PC-9 (cell line): ENCODE measurements at regions not wholly inside any gene's neighbourhood (a gene's known extent, or its start where the extent isn't known, plus 50 kb on each side); places are given as distances from the start of the nearest gene placed in this dataset.

ENCODE experiments used
- BruUV-seq: library from RNA; stranded (reverse); fragments of 400-500 nt; replicated peaks from 2 replicates; lab custom pipeline; 2021; lab: Mats Ljungman, UMichigan
- CTCF ChIA-PET: fragments of 300-600 bp; sonication (Branson Sonifier 250); formaldehyde crosslinking; loops from one replicate; lab custom pipeline; 2022; ENCODE audit warnings: antibody characterized with exemption; lab: Charles Lee
- POLR2A ChIA-PET: fragments of 300-600 bp; sonication (Branson Sonifier 250); formaldehyde crosslinking; loops from one replicate; lab custom pipeline; 2022; ENCODE audit warnings: antibody characterized with exemption; ENCODE audit not compliant: unreplicated experiment; lab: Charles Lee
- DNase-seq, 2 experiments: peaks; one replicate each; pipeline versions ENCODE4 v3.0.0 to v3.0.0-alpha.2; 2015 to 2022; ENCODE audit warnings: mixed read lengths in 1 of 2
- H2AFZ ChIP-seq: fragments of 200-600 bp; sonication (generic); 2 replicates; pipeline ENCODE4 v1.8.1; 2017; ENCODE audit warnings: antibody characterized with exemption
- H3F3A ChIP-seq: fragments of 200-600 bp; sonication (generic); 2 replicates; pipeline ENCODE4 v1.8.1; 2017; ENCODE audit warnings: antibody characterized with exemption, mild to moderate bottlenecking, low read depth; ENCODE audit not compliant: insufficient read depth
- H3K27ac ChIP-seq: fragments of 200-600 bp; sonication (generic); 2 replicates; pipeline ENCODE4 v1.6.1; 2016; ENCODE audit warnings: mixed run types
- H3K27me3 ChIP-seq: fragments of 200-600 bp; sonication (generic); 2 replicates; pipeline ENCODE4 v1.6.1; 2016; ENCODE audit warnings: low read depth, mixed run types; ENCODE audit not compliant: insufficient read depth
- H3K36me3 ChIP-seq: fragments of 200-600 bp; sonication (generic); 2 replicates; pipeline ENCODE4 v1.6.1; 2016; ENCODE audit warnings: low read depth, mixed run types
- H3K4me1 ChIP-seq: fragments of 200-600 bp; sonication (generic); replicated peaks from 2 replicates; pipeline ENCODE4 v1.6.1; 2016; ENCODE audit warnings: mixed run types; ENCODE audit not compliant: insufficient read depth
- H3K4me2 ChIP-seq: fragments of 200-600 bp; sonication (generic); 2 replicates; pipeline ENCODE4 v1.6.1; 2017; ENCODE audit warnings: mixed run types
- H3K4me3 ChIP-seq: fragments of 200-600 bp; sonication (generic); 2 replicates; pipeline ENCODE4 v1.6.1; 2016; ENCODE audit warnings: mixed run types
- H3K79me2 ChIP-seq: fragments of 200-600 bp; sonication (generic); 2 replicates; pipeline ENCODE4 v1.6.1; 2017; ENCODE audit warnings: low read depth, mixed run types
- H3K9me2 ChIP-seq: fragments of 200-600 bp; sonication (generic); 2 replicates; pipeline ENCODE4 v1.8.1; 2017; ENCODE audit warnings: mild to moderate bottlenecking; ENCODE audit not compliant: insufficient read depth
- H3K9me3 ChIP-seq: fragments of 200-600 bp; sonication (generic); 2 replicates; pipeline ENCODE4 v1.8.1; 2016; ENCODE audit warnings: low read depth; ENCODE audit not compliant: insufficient read depth
- H4K20me1 ChIP-seq: fragments of 200-600 bp; sonication (generic); 2 replicates; pipeline ENCODE4 v1.8.1; 2017; ENCODE audit not compliant: insufficient read depth
- CTCF ChIP-seq: fragments of 200-600 bp; sonication (generic); conservative IDR thresholded peaks from 2 replicates; pipeline ENCODE4 v1.6.1; 2017; ENCODE audit warnings: mixed run types, antibody characterized with exemption, mild to moderate bottlenecking, moderate library complexity
- EZH2 ChIP-seq: fragments of 200-600 bp; sonication (generic); IDR thresholded peaks from 2 replicates; pipeline ENCODE4 v1.8.0; 2017; ENCODE audit warnings: antibody characterized with exemption, low read depth
- intact Hi-C: fragments of 100-400 bp; cut with micrococcal nuclease; formaldehyde crosslinking; loops from one replicate; pipeline ENCODE4 v1.10.0; 2022; ENCODE audit not compliant: unreplicated experiment

- no peak overlapping the region for H3K27ac ChIP-seq
- ChIA-PET CTCF (no interaction called here), POLR2A (no interaction called here)
- H3K79me2 ChIP-seq = no peaks in the 10 kb centered on the region
- no peaks in the 10 kb centered on the region for H3K27me3 ChIP-seq
- no peaks in the 10 kb centered on the region for H3K36me3 ChIP-seq
- H3K4me2 ChIP-seq = no peak overlapping the region
- no peak for DNase-seq
- no peaks in the 10 kb centered on the region for H4K20me1 ChIP-seq
- no peak overlapping the region for H2AFZ ChIP-seq
- TF ChIP-seq EZH2 (no peak), CTCF (no peak)
- no peaks in the 10 kb centered on the region for H3K9me2 ChIP-seq
- H3K4me1 ChIP-seq = no peaks in the 10 kb centered on the region
- BruUV-seq = no TSS peak
- intact Hi-C loops = no loop called here
- H3K9me3 ChIP-seq = no peaks in the 10 kb centered on the region
- no peak overlapping the region for H3K4me3 ChIP-seq
- no peaks in the 10 kb centered on the region for H3F3A ChIP-seq
Measured at GRCh38 chr4:79495447-79495846, 87.4 kb upstream of the GK2 start.

GRCh38 chr4:79492148-79492547 lies 84.1 kb upstream of the GK2 start:
- no peaks in the 10 kb centered on the region for H3K9me3 ChIP-seq
- H3K4me1 ChIP-seq = no peaks in the 10 kb centered on the region
- H3K27ac ChIP-seq = no peak overlapping the region
- intact Hi-C loops = no loop called here
- H3F3A ChIP-seq = no peaks in the 10 kb centered on the region
- no peaks in the 10 kb centered on the region for H3K79me2 ChIP-seq
- H3K9me2 ChIP-seq = no peaks in the 10 kb centered on the region
- no peak overlapping the region for H2AFZ ChIP-seq
- no TSS peak for BruUV-seq
- H3K4me2 ChIP-seq = no peak overlapping the region
- no peaks in the 10 kb centered on the region for H4K20me1 ChIP-seq
- H3K36me3 ChIP-seq = no peaks in the 10 kb centered on the region
- no peaks in the 10 kb centered on the region for H3K27me3 ChIP-seq
- CTCF ChIA-PET = no interaction called here
- POLR2A ChIA-PET = no interaction called here
- DNase-seq = peak in 1 of 2 experiments; percentile 71
- no peak for TF ChIP-seq CTCF
- no peak for TF ChIP-seq EZH2
- no peak overlapping the region for H3K4me3 ChIP-seq

DNA sequence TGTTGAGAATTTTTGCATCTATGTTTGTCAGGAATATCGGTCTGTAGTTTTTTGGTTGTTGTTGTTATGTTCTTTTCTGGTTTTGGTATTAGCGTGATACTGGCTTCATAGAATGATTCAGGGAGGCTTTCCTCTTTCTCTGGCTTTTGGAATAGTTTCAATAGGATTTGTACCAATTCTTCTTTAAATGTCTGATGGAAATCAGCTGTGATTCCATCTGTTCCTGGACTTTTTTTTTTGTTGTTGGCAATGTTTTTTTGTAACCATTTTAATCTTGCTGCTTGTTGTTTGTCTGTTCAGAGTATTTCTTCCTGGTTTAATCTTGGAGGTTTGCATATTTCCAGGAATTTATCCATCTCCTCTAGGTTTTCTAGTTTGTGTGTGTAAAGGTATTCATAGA lies 81.5 kb upstream of the GK2 start:
- no TSS peak for BruUV-seq
- Histone ChIP-seq H3K9me3 (no peaks in the 10 kb centered on the region), H3K4me2 (no peak overlapping the region), H3K27me3 (no peaks in the 10 kb centered on the region), H3K79me2 (no peaks in the 10 kb centered on the region), H3K36me3 (no peaks in the 10 kb centered on the region), H3F3A (no peaks in the 10 kb centered on the region), H3K9me2 (no peaks in the 10 kb centered on the region), H3K4me1 (no peaks in the 10 kb centered on the region), H3K27ac (no peak overlapping the region), H2AFZ (no peak overlapping the region), H4K20me1 (no peaks in the 10 kb centered on the region), H3K4me3 (no peak overlapping the region)
- intact Hi-C loops = no loop called here
- DNase-seq = no peak
- TF ChIP-seq CTCF = no peak
- no peak for TF ChIP-seq EZH2
- CTCF ChIA-PET = interaction anchor here (0.7 kb wide), 1 partner anchor 833 kb away, joined by 10 read pairs; no protein-coding TSS in a partner anchor
- POLR2A ChIA-PET = no interaction called here
